Spinal cord (tissue), 9 donors: ENCODE measurements at regions not wholly inside any gene's neighbourhood (a gene's known extent, or its start where the extent isn't known, plus 50 kb on each side); places are given as distances from the start of the nearest gene placed in this dataset.
"Not testable (repeated sequence)": the region's sequence is repeated elsewhere in the genome, so short reads cannot be mapped to it uniquely, and the experiment has no call there.

Experiments used
- DNase-seq, 6 donors: peaks; one replicate each; pipeline versions ENCODE4 v3.0.0 to v3.0.0-alpha.2; 2013 to 2015; ENCODE audit warnings: low spot score in 6 of 6, low read depth in 4 of 6
- H3K27ac ChIP-seq: one replicate; pipeline ENCODE4 v1.5.1; 2013; ENCODE audit warnings: low read depth, low read length, control low read depth
- H3K27me3 ChIP-seq: one replicate; pipeline ENCODE4 v1.6.1; 2013; ENCODE audit warnings: low read length; ENCODE audit not compliant: control insufficient read depth, insufficient read depth
- H3K36me3 ChIP-seq: one replicate; pipeline ENCODE4 v1.6.1; 2013; ENCODE audit warnings: low read length; ENCODE audit not compliant: control insufficient read depth, insufficient read depth
- H3K4me1 ChIP-seq: one replicate; pipeline ENCODE4 v1.6.1; 2013; ENCODE audit warnings: low read length; ENCODE audit not compliant: control insufficient read depth, insufficient read depth
- H3K4me3 ChIP-seq: one replicate; pipeline ENCODE4 v1.5.1; 2013; ENCODE audit warnings: low read depth, low read length, control low read depth
- H3K9me3 ChIP-seq: one replicate; pipeline ENCODE4 v1.6.1; 2013; ENCODE audit warnings: low read length; ENCODE audit not compliant: control insufficient read depth, insufficient read depth
- WGBS: methylation state at CpG from one replicate; pipeline ENCODE4 v1.1.5; 2013; ENCODE audit warnings: missing lambda C conversion rate; ENCODE audit not compliant: insufficient coverage; 5-methylcytosine and 5-hydroxymethylcytosine counted together
- donor health status: healthy.

DNA sequence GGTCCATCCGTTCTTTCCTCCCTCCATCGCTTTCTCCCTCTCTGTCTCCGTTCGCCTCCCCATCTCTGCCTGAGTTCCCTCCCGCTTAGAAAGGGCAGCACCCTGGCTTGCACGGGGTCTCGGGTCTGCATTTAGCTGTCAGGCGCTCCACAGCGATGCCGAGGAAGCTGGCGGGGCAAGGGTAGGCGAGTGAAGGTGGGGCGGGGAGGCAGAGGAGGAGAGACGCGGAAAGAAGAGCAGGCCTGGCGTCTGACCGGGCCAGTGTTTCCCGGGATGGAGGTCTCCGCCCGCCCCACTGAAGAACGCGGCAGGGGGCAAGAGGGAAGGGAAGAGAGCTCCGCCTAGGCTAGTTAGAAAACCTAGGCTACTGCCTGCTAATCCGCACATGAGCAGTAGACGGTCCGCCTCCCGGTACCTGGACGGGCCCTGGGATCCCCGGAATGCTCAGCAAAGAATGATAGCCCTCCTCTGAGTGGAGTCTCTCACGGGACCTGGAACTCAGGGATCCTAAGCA is 3922.5 kb upstream of the OR11H1 start:
- no peaks in the 10 kb centered on the region for H3K4me1 ChIP-seq
- H3K27me3 ChIP-seq, result no peaks in the 10 kb centered on the region
- H3K27ac ChIP-seq, result no peak overlapping the region
- 73% methylated on average over 30 of the region's 30 CpGs for WGBS
- no peak for DNase-seq
- no peak overlapping the region for H3K4me3 ChIP-seq
- peaks cover 14% of the 10 kb centered on the region for H3K9me3 ChIP-seq
- H3K36me3 ChIP-seq, result no peaks in the 10 kb centered on the region

- not testable (repeated sequence) for H3K4me3 ChIP-seq, H3K4me1 ChIP-seq, DNase-seq, H3K27ac ChIP-seq, H3K27me3 ChIP-seq, H3K36me3 ChIP-seq
- 74% methylated on average over 41 of the region's 42 CpGs for WGBS
- H3K9me3 ChIP-seq, result peaks cover 14% of the 10 kb centered on the region
Observed at GRCh38 chr22:11606047-11607000, 3921.7 kb upstream of the OR11H1 start.

DNA sequence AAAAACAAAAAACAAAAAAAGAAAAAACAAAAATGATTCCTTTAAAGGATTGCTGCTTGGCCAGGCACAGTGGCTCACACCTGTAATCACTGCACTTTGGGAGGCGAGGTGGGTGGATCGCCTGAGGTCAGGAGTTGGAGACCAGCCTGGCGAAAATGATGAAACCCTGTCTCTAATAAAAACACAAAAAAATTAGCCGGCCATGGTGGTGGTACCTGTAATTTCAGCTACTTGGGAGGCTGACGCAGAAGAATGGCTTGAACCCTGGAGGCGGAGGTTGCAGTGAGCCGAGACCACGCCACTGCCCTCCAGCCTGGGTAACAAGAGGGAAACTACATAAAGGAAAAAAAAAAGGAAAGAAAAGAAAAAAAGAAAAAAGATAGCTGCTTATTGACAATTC is 3920.8 kb upstream of the OR11H1 start:
- H3K27me3 ChIP-seq, H3K4me1 ChIP-seq, H3K4me3 ChIP-seq, DNase-seq, H3K36me3 ChIP-seq, H3K27ac ChIP-seq: not testable (repeated sequence)
- WGBS, result 73% methylated on average over 8 of the region's 8 CpGs
- peaks cover 13% of the 10 kb centered on the region for H3K9me3 ChIP-seq

DNA sequence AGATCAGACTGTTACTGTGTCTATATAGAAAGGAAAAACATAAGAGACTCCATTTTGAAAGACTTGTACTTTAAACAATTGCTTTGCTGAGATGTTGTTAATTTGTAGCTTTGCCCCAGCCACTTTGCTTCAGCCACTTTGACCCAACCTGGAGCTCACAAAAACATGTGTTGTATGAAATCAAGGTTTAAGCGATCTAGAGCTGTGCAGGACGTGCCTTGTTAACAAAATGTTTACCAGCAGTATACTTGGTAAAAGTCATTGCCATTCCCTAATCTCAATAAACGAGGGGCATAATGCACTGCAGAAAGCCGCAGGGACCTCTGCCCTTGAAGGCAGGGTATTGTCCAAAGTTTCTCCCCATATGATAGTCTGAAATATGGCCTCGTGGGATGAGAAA is 3919.5 kb upstream of the OR11H1 start:
- not testable (repeated sequence) for H3K4me1 ChIP-seq, H3K36me3 ChIP-seq, DNase-seq, H3K4me3 ChIP-seq, H3K27me3 ChIP-seq, H3K27ac ChIP-seq
- WGBS, result 60% methylated on average over 2 of the region's 5 CpGs
- H3K9me3 ChIP-seq, result peaks cover 13% of the 10 kb centered on the region

GRCh38 chr22:11609193-11609592 is 3918.8 kb upstream of the OR11H1 start:
- not testable (repeated sequence) for H3K36me3 ChIP-seq, H3K27ac ChIP-seq, H3K27me3 ChIP-seq, H3K4me1 ChIP-seq, H3K4me3 ChIP-seq, DNase-seq
- 75% methylated on average over 2 of the region's 4 CpGs for WGBS
- H3K9me3 ChIP-seq, result peaks cover 16% of the 10 kb centered on the region

GRCh38 chr22:11611280-11611679 is 3916.7 kb upstream of the OR11H1 start:
- H3K4me1 ChIP-seq, H3K36me3 ChIP-seq, H3K27ac ChIP-seq, H3K27me3 ChIP-seq, DNase-seq, H3K4me3 ChIP-seq: not testable (repeated sequence)
- WGBS, result 83% methylated on average over 8 of the region's 20 CpGs
- peaks cover 10% of the 10 kb centered on the region for H3K9me3 ChIP-seq

- not testable (repeated sequence) for H3K27ac ChIP-seq, H3K36me3 ChIP-seq, H3K4me1 ChIP-seq, H3K4me3 ChIP-seq, H3K27me3 ChIP-seq, DNase-seq, H3K9me3 ChIP-seq
- 89% methylated on average over 7 of the region's 7 CpGs for WGBS
Observed at GRCh38 chr22:11611876-11612275, 3916.1 kb upstream of the OR11H1 start.

GRCh38 chr22:11613081-11613897 is 3914.7 kb upstream of the OR11H1 start:
- not testable (repeated sequence) for H3K4me1 ChIP-seq, DNase-seq, H3K36me3 ChIP-seq, H3K4me3 ChIP-seq, H3K27ac ChIP-seq, H3K27me3 ChIP-seq
- H3K9me3 ChIP-seq, result peaks cover 12% of the 10 kb centered on the region
- WGBS, result 82% methylated on average over 25 of the region's 27 CpGs

DNA sequence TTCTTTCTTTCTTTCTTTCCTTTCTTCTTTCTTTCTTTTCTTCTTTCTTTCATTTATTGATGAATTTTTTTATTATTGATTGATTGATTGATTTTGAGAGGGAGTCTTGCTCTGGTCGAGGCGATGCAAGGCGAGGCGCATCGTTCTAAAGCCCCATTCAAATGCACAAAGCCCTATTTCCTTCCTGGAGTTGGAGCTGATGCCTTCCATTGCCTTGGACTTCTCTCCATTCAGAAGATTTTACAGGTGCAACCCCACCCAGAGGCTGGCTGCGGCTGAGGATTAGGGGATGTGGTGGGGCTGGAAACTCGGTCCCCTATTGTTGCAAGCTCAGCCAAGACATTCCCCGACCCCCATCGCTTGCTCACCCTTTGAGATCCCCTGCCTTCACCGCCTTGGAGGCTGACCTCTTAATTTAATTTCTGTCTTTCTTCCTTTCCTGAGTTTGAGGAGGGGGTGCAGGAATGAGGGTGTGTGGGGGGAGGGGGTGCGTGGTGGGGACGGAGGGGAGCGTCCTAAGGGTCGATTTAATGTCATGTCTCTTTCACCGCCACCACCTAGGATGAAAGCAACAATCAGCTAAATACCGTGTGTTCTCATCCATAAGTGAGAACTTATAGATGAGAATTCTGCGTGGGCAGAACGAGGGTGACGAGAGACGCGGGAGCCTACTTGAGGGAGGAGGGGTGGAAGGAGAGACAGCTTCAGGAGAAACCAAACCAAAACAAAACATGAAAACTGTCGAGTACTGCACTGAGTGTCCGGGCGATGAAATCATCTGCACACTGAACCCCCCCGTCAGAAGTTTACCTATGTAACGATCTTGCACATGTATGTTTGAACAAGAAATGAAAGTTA is 3913.9 kb upstream of the OR11H1 start:
- no peaks in the 10 kb centered on the region for H3K4me1 ChIP-seq
- H3K4me3 ChIP-seq, result no peak overlapping the region
- WGBS, result 86% methylated on average over 20 of the region's 26 CpGs
- no peak overlapping the region for H3K27ac ChIP-seq
- no peak for DNase-seq
- no peaks in the 10 kb centered on the region for H3K27me3 ChIP-seq
- peaks cover 13% of the 10 kb centered on the region for H3K9me3 ChIP-seq
- no peaks in the 10 kb centered on the region for H3K36me3 ChIP-seq
